ENCODE measurements at regions not wholly inside any gene's neighbourhood (a gene's known extent, or its start where the extent isn't known, plus 50 kb on each side); places are given as distances from the start of the nearest gene placed in this dataset.

GRCh38 chr2:8549273-8549922 is 132.5 kb upstream of the ID2 start:
- TF ChIP-seq EZH2 (IDR thresholded peaks at IDR 0.05; ENCODE audit: borderline replicate concordance, insufficient read depth, low read length, poor library complexity, severe bottlenecking): no peak
- TF ChIP-seq, protein P1, sequence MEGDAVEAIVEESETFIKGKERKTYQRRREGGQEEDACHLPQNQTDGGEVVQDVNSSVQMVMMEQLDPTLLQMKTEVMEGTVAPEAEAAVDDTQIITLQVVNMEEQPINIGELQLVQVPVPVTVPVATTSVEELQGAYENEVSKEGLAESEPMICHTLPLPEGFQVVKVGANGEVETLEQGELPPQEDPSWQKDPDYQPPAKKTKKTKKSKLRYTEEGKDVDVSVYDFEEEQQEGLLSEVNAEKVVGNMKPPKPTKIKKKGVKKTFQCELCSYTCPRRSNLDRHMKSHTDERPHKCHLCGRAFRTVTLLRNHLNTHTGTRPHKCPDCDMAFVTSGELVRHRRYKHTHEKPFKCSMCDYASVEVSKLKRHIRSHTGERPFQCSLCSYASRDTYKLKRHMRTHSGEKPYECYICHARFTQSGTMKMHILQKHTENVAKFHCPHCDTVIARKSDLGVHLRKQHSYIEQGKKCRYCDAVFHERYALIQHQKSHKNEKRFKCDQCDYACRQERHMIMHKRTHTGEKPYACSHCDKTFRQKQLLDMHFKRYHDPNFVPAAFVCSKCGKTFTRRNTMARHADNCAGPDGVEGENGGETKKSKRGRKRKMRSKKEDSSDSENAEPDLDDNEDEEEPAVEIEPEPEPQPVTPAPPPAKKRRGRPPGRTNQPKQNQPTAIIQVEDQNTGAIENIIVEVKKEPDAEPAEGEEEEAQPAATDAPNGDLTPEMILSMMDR (IDR thresholded peaks at IDR 0.05; ENCODE audit: poor library complexity, severe bottlenecking): no peak
- no peak for TF ChIP-seq RAD21 (conservative IDR thresholded peaks at IDR 0.05)
- TF ChIP-seq POLR2AphosphoS5 (IDR thresholded peaks at IDR 0.05): no peak
- TF ChIP-seq, protein P2, sequence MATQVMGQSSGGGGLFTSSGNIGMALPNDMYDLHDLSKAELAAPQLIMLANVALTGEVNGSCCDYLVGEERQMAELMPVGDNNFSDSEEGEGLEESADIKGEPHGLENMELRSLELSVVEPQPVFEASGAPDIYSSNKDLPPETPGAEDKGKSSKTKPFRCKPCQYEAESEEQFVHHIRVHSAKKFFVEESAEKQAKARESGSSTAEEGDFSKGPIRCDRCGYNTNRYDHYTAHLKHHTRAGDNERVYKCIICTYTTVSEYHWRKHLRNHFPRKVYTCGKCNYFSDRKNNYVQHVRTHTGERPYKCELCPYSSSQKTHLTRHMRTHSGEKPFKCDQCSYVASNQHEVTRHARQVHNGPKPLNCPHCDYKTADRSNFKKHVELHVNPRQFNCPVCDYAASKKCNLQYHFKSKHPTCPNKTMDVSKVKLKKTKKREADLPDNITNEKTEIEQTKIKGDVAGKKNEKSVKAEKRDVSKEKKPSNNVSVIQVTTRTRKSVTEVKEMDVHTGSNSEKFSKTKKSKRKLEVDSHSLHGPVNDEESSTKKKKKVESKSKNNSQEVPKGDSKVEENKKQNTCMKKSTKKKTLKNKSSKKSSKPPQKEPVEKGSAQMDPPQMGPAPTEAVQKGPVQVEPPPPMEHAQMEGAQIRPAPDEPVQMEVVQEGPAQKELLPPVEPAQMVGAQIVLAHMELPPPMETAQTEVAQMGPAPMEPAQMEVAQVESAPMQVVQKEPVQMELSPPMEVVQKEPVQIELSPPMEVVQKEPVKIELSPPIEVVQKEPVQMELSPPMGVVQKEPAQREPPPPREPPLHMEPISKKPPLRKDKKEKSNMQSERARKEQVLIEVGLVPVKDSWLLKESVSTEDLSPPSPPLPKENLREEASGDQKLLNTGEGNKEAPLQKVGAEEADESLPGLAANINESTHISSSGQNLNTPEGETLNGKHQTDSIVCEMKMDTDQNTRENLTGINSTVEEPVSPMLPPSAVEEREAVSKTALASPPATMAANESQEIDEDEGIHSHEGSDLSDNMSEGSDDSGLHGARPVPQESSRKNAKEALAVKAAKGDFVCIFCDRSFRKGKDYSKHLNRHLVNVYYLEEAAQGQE (IDR thresholded peaks at IDR 0.05; ENCODE audit: borderline replicate concordance): no peak

Data from neural cell (in vitro differentiated cells).